ENCODE measurements at regions not wholly inside any gene's neighbourhood (a gene's known extent, or its start where the extent isn't known, plus 50 kb on each side); places are given as distances from the start of the nearest gene placed in this dataset.

DNA sequence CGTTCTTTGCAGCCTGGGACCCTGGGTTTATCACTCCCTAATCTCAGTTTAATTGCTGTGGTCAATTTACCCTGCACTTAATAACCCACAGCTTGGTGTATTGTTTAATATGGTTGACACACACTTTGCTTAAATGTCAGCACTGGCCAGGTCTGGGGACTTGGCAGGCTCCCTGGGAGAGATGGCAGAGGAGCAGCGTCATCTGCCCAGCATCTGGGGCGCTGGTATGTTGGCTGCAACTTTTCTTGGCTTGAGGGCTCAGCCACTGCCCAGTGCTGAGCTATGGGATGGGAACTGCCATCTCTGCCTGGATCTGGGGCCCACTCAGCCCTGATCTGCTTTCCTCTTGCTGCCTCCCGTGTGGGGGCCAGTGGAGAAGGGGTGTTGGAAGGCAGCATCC, 115.7 kb upstream of the IRX3 start:
- Histone ChIP-seq H3K9me3 (ENCODE audit: control insufficient read depth in 2 of 2, insufficient read depth in 1 of 2, low read depth in 1 of 2, low read length in 1 of 2) (no peaks in the 10 kb centered on the region), H3K4me3 (ENCODE audit: low read depth in 1 of 3, low read length in 3 of 3) (no peak overlapping the region), H3K4me1 (ENCODE audit: control insufficient read depth in 3 of 3, insufficient read depth in 2 of 3, low read depth in 1 of 3, low read length in 2 of 3) (no peaks in the 10 kb centered on the region), H3K27me3 (ENCODE audit: control insufficient read depth in 3 of 3, insufficient read depth in 3 of 3, low read length in 3 of 3) (no peaks in the 10 kb centered on the region), H3K27ac (ENCODE audit: low read depth in 1 of 3, low read length in 2 of 3) (no peak overlapping the region), H3K36me3 (ENCODE audit: control insufficient read depth in 3 of 3, insufficient read depth in 2 of 3, low read depth in 1 of 3, low read length in 3 of 3) (no peaks in the 10 kb centered on the region)
- 64 to 77% (median 76%) methylated on average over 4 of the region's 4 CpGs for WGBS, 3 donors
- DNase-seq (no peak), FAIRE-seq (no peak)

DNA sequence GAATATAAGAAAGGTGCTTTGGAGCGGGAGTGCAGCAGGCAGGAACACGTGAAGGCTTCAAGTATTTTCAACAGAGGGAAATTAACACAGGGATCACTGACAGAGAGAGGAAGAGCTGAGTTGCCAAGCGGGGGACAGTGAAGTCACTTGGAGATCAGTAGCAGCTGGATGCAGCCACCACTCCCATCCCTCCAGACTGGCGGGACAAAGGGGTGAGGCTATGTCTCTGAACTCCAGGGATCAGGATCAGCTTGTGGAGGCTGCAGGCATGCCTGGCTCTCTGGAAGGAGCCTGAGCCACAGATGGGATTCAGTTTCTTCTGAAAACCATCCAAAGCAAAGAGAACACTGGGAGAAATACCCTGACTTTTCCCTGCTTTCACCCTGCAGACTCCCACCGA, 113.7 kb upstream of the IRX3 start:
- WGBS, 3 donors = 64 to 77% (median 74%) methylated on average over 5 of the region's 5 CpGs
- Histone ChIP-seq H3K36me3 (ENCODE audit: control insufficient read depth in 3 of 3, insufficient read depth in 2 of 3, low read depth in 1 of 3, low read length in 3 of 3) (no peaks in the 10 kb centered on the region), H3K9me3 (ENCODE audit: control insufficient read depth in 2 of 2, insufficient read depth in 1 of 2, low read depth in 1 of 2, low read length in 1 of 2) (no peaks in the 10 kb centered on the region), H3K4me3 (ENCODE audit: low read depth in 1 of 3, low read length in 3 of 3) (no peak overlapping the region), H3K4me1 (ENCODE audit: control insufficient read depth in 3 of 3, insufficient read depth in 2 of 3, low read depth in 1 of 3, low read length in 2 of 3) (no peaks in the 10 kb centered on the region), H3K27me3 (ENCODE audit: control insufficient read depth in 3 of 3, insufficient read depth in 3 of 3, low read length in 3 of 3) (no peaks in the 10 kb centered on the region), H3K27ac (ENCODE audit: low read depth in 1 of 3, low read length in 2 of 3) (no peak overlapping the region)
- FAIRE-seq = no peak
- no peak for DNase-seq

DNA sequence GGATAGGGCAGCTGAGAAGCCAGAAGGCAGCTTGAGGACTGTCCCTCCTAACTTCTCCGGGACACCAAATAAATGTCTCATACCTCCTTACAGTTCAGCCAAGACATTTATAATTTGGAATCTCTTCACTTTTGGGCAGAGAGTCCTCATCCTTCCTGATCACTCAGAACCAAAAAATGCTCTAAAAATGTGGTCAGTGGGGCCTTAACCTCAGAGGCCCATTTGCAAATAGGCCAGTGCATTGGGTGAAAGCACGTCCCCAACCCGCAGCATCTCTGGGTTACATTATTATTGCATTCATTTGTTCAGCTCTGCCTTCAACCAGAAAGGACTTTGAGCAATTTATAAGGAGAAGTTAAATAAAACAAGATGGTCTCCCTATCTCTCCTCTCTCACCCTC, 112.4 kb upstream of the IRX3 start:
- H3K9me3 ChIP-seq (ENCODE audit: control insufficient read depth in 2 of 2, insufficient read depth in 1 of 2, low read depth in 1 of 2, low read length in 1 of 2) = no peaks in the 10 kb centered on the region
- H3K36me3 ChIP-seq (ENCODE audit: control insufficient read depth in 3 of 3, insufficient read depth in 2 of 3, low read depth in 1 of 3, low read length in 3 of 3) = no peaks in the 10 kb centered on the region
- no peak for DNase-seq
- FAIRE-seq = no peak
- WGBS, 3 donors = 85 to 93% (median 89%) methylated on average over 3 of the region's 3 CpGs
- no peaks in the 10 kb centered on the region for H3K4me1 ChIP-seq (ENCODE audit: control insufficient read depth in 3 of 3, insufficient read depth in 2 of 3, low read depth in 1 of 3, low read length in 2 of 3)
- H3K27me3 ChIP-seq (ENCODE audit: control insufficient read depth in 3 of 3, insufficient read depth in 3 of 3, low read length in 3 of 3) = no peaks in the 10 kb centered on the region
- no peak overlapping the region for H3K27ac ChIP-seq (ENCODE audit: low read depth in 1 of 3, low read length in 2 of 3)
- no peak overlapping the region for H3K4me3 ChIP-seq (ENCODE audit: low read depth in 1 of 3, low read length in 3 of 3)

DNA sequence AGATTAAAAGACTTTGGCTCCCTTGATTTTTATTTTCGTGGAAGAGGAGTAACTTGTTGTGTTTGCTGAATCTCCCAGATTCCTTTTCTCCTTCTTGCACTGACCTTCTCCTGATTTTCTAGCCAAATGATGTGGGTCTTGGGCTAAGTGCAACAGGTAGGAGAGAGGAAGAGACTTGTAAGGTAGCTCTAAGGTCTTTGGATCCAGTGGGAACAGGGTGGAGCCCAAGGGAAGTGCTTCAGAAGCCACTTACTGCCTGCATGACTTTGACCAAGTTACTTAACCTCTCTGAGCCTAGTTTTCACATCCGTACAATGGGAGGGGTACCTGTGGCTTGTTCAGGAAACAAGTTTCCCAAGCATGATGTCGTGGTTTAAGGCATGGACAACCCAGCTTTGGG, 111.3 kb upstream of the IRX3 start:
- Histone ChIP-seq H3K4me3 (ENCODE audit: low read depth in 1 of 3, low read length in 3 of 3) (no peak overlapping the region), H3K27me3 (ENCODE audit: control insufficient read depth in 3 of 3, insufficient read depth in 3 of 3, low read length in 3 of 3) (no peaks in the 10 kb centered on the region), H3K36me3 (ENCODE audit: control insufficient read depth in 3 of 3, insufficient read depth in 2 of 3, low read depth in 1 of 3, low read length in 3 of 3) (no peaks in the 10 kb centered on the region), H3K27ac (ENCODE audit: low read depth in 1 of 3, low read length in 2 of 3) (no peak overlapping the region), H3K4me1 (ENCODE audit: control insufficient read depth in 3 of 3, insufficient read depth in 2 of 3, low read depth in 1 of 3, low read length in 2 of 3) (no peaks in the 10 kb centered on the region), H3K9me3 (ENCODE audit: control insufficient read depth in 2 of 2, insufficient read depth in 1 of 2, low read depth in 1 of 2, low read length in 1 of 2) (no peaks in the 10 kb centered on the region)
- DNase-seq (no peak), FAIRE-seq (no peak)
- WGBS, 3 donors = 60 to 66% (median 61%) methylated on average over 3 of the region's 3 CpGs

DNA sequence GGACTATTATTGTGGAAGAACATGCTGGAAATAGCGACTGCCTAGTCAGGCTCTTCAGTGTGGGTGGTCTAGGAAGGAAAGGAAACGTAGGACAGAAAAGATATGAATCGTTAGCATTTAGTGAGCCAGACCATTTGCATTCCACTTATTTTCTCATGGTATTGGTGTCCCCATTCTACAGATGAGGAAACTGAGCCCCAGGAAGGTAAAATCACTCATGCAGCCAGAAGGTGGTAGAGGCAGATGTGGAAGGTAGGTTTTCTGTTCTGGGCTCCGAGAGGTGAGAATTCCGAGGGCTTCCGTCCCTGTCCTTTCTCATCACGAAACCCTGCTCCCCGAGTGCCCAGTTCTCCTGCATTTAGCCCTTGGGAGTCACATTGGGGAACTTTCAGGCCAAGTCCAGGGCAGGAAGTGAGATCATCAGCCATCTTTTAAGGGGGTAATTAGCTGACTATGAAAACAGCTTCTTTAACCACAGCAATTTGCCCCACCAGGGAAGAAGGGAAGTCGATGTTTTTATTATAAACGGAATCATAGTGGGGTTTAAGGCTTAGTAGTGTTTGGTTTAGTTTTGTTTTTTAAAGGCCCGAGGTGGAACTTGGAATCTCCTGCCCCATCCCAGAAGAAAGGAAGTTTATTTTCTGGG, 110.7 kb upstream of the IRX3 start:
- no peak for FAIRE-seq
- WGBS, 3 donors = 72 to 82% (median 82%) methylated on average over 11 of the region's 11 CpGs
- H3K36me3 ChIP-seq (ENCODE audit: control insufficient read depth in 3 of 3, insufficient read depth in 2 of 3, low read depth in 1 of 3, low read length in 3 of 3) = no peaks in the 10 kb centered on the region

DNA sequence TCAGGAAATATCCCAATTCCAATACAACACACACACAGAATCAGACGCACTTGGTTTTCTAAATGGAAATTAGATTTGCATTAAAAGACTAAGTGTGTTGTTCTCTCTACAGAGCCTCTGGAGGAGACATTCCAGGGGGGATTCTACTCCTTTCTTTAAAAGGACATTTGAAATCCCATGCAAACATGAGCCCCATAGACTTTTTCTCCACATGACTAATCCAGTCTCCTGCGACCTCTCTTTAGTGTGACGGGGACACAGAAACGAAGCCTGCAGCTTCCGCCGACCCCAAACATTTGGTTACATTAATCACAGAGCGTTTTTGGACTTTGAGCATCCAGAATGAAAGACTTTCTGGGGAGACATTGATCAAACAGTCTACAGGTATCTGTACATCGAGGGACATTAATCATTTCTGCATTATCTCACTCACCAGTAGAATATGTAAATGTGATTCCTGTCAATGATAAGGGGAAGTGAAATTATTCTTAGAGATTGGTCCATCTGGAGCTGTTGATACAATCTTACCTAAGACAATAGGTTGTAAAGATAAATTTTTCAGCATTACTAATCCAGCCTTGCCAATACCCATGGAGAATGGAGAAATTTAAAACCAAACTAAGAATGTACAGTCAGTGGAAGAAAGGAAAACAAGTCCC, 103.4 kb upstream of the IRX3 start:
- Histone ChIP-seq H3K9me3 (ENCODE audit: control insufficient read depth in 2 of 2, insufficient read depth in 1 of 2, low read depth in 1 of 2, low read length in 1 of 2) (no peaks in the 10 kb centered on the region), H3K27me3 (ENCODE audit: control insufficient read depth in 3 of 3, insufficient read depth in 3 of 3, low read length in 3 of 3) (no peaks in the 10 kb centered on the region), H3K4me1 (ENCODE audit: control insufficient read depth in 3 of 3, insufficient read depth in 2 of 3, low read depth in 1 of 3, low read length in 2 of 3) (no peaks in the 10 kb centered on the region), H3K27ac (ENCODE audit: low read depth in 1 of 3, low read length in 2 of 3) (no peak overlapping the region), H3K36me3 (ENCODE audit: control insufficient read depth in 3 of 3, insufficient read depth in 2 of 3, low read depth in 1 of 3, low read length in 3 of 3) (no peaks in the 10 kb centered on the region), H3K4me3 (ENCODE audit: low read depth in 1 of 3, low read length in 3 of 3) (no peak overlapping the region)
- WGBS, 3 donors = 47 to 64% (median 50%) methylated on average over 8 of the region's 8 CpGs
- no peak for FAIRE-seq
- DNase-seq = no peak

More for the DNA sequence above, 110.7 kb upstream of the IRX3 start:
- DNase-seq = no peak
- Histone ChIP-seq H3K4me1 (ENCODE audit: control insufficient read depth in 3 of 3, insufficient read depth in 2 of 3, low read depth in 1 of 3, low read length in 2 of 3) (no peaks in the 10 kb centered on the region), H3K27me3 (ENCODE audit: control insufficient read depth in 3 of 3, insufficient read depth in 3 of 3, low read length in 3 of 3) (no peaks in the 10 kb centered on the region), H3K9me3 (ENCODE audit: control insufficient read depth in 2 of 2, insufficient read depth in 1 of 2, low read depth in 1 of 2, low read length in 1 of 2) (no peaks in the 10 kb centered on the region), H3K27ac (ENCODE audit: low read depth in 1 of 3, low read length in 2 of 3) (no peak overlapping the region), H3K4me3 (ENCODE audit: low read depth in 1 of 3, low read length in 3 of 3) (no peak overlapping the region)

DNA sequence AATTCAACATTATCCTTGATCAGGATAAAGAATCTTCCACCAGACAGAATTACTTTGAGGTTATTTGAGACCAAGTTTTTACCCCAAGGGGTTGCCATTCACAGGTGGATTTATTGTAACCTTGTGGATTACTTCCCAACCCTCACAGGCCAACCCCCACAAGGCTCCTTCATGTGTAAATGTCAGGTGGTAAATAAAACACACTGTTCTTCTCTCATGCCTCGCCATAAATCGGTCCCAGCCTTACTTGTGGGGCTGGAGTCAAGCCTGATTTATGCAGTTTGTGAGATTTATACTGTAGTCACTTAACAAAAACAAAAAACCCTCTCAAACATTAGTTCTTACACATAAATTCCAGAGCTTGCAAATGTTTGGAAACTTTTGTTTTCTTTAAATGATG, 98.6 kb upstream of the IRX3 start:
- Histone ChIP-seq H3K4me3 (ENCODE audit: low read depth in 1 of 3, low read length in 3 of 3) (no peak overlapping the region), H3K4me1 (ENCODE audit: control insufficient read depth in 3 of 3, insufficient read depth in 2 of 3, low read depth in 1 of 3, low read length in 2 of 3) (no peaks in the 10 kb centered on the region), H3K9me3 (ENCODE audit: control insufficient read depth in 2 of 2, insufficient read depth in 1 of 2, low read depth in 1 of 2, low read length in 1 of 2) (no peaks in the 10 kb centered on the region), H3K27me3 (ENCODE audit: control insufficient read depth in 3 of 3, insufficient read depth in 3 of 3, low read length in 3 of 3) (peaks cover 0 to 3% (median 0%) of the 10 kb centered on the region in 3 donors), H3K36me3 (ENCODE audit: control insufficient read depth in 3 of 3, insufficient read depth in 2 of 3, low read depth in 1 of 3, low read length in 3 of 3) (no peaks in the 10 kb centered on the region), H3K27ac (ENCODE audit: low read depth in 1 of 3, low read length in 2 of 3) (no peak overlapping the region)
- 33 to 66% (median 63%) methylated on average over 2 of the region's 2 CpGs for WGBS, 3 donors
- DNase-seq = no peak
- FAIRE-seq = no peak

DNA sequence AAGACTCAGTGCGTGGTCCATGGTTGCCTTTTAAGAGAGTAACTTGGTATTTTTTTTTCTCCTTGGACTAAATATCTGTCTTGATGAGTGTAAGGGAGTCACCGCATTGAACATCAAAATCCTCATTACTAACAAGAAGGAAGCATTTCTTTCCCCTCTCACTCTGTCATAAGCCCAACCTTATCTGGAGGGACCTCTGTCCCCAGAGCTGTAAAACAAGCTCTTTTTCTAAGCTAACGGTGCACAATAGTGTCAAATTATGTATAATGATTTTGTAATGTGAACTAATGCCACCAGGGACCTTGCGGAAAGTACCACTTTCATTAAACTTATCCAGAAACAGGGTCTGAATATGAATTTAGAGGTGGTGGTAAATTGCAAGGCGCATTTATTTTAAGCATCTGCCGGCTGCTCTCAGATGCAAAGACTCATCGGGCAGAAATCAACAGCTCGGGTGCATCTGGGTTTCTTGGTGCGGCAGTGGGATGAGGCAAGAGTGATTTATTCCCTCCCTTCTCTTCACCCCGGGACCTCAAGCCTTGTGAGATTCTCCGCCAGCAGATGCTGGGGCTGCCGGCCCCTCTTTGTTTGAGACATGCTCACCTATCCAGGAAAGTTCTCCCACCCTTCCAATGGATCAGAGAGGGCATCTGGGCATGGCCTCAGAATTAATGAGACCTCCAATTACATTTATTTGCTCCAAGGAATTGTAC, 95.2 kb upstream of the IRX3 start:
- no peak for DNase-seq
- no peaks in the 10 kb centered on the region for H3K4me1 ChIP-seq (ENCODE audit: control insufficient read depth in 3 of 3, insufficient read depth in 2 of 3, low read depth in 1 of 3, low read length in 2 of 3)
- no peak overlapping the region for H3K4me3 ChIP-seq (ENCODE audit: low read depth in 1 of 3, low read length in 3 of 3)
- whole genome bisulfite sequencing, 3 donors = 78 to 82% (median 80%) methylated on average over 12 of the region's 12 CpGs
- no peak overlapping the region for H3K27ac ChIP-seq (ENCODE audit: low read depth in 1 of 3, low read length in 2 of 3)
- H3K36me3 ChIP-seq (ENCODE audit: control insufficient read depth in 3 of 3, insufficient read depth in 2 of 3, low read depth in 1 of 3, low read length in 3 of 3) = no peaks in the 10 kb centered on the region
- H3K9me3 ChIP-seq (ENCODE audit: control insufficient read depth in 2 of 2, insufficient read depth in 1 of 2, low read depth in 1 of 2, low read length in 1 of 2) = no peaks in the 10 kb centered on the region
- peaks cover 0 to 3% (median 0%) of the 10 kb centered on the region in 3 donors for H3K27me3 ChIP-seq (ENCODE audit: control insufficient read depth in 3 of 3, insufficient read depth in 3 of 3, low read length in 3 of 3)
- FAIRE-seq = no peak

All from small intestine (tissue), 7 donors.